Muscle of leg (tissue), 3 donors: ENCODE measurements at regions not wholly inside any gene's neighbourhood (a gene's known extent, or its start where the extent isn't known, plus 50 kb on each side); places are given as distances from the start of the nearest gene placed in this dataset.

Experiments used
- DNase-seq: peaks from one replicate; pipeline ENCODE4 v3.0.0; 2013
- H3K27ac ChIP-seq: one replicate; pipeline ENCODE4 v1.5.1; 2013; ENCODE audit warnings: mild to moderate bottlenecking, low read length, control low read depth
- H3K27me3 ChIP-seq: one replicate; pipeline ENCODE4 v1.6.1; 2013; ENCODE audit warnings: low read length; ENCODE audit not compliant: control insufficient read depth, insufficient read depth
- H3K36me3 ChIP-seq: one replicate; pipeline ENCODE4 v1.6.1; 2013; ENCODE audit warnings: low read length; ENCODE audit not compliant: control insufficient read depth, insufficient read depth
- H3K4me1 ChIP-seq: one replicate; pipeline ENCODE4 v1.6.1; 2013; ENCODE audit warnings: low read length; ENCODE audit not compliant: control insufficient read depth, insufficient read depth
- H3K4me3 ChIP-seq: one replicate; pipeline ENCODE4 v1.5.1; 2013; ENCODE audit warnings: low read length, control low read depth
- H3K9me3 ChIP-seq: replicated peaks from 2 replicates; pipeline ENCODE4 v1.6.1; 2013; ENCODE audit warnings: low read depth, low read length; ENCODE audit not compliant: control insufficient read depth
- WGBS: methylation state at CpG from one replicate; pipeline ENCODE4 v1.1.5; 2013; ENCODE audit warnings: missing lambda C conversion rate; ENCODE audit not compliant: insufficient coverage; 5-methylcytosine and 5-hydroxymethylcytosine counted together

DNA sequence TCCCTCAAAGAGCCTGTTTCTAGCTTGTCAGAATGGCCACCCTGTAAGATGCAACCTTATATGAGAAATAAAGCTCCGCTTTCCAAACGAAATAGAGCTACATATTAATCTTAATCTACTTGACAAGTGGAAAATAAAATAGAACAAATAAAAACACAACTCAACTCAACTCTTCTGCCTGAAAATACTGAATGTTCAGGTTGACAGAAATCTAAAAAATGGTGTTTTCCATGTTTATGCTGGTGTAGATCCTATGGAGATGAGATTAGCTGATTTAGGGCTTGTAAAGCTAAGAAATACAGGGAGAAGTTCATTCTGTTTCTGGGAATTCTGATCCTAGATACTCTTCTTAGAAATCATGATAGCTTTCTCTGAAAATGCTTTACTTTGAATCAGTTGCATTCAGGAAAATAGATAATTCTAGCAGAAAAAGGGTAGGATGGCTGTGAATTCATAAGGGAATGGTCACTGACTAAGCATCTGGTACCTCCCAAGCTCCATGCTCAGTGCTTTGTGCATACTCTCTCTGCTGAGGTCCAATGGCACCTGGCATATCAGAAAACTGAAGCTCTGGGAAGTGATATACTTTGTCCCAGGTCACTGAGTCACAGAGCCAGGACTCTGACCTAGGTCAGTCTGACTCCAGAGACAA lies 89.2 kb upstream of the EXOC1L start:
- Histone ChIP-seq H3K9me3 (no peaks in the 10 kb centered on the region), H3K27me3 (no peaks in the 10 kb centered on the region), H3K4me3 (no peak overlapping the region), H3K36me3 (no peaks in the 10 kb centered on the region), H3K27ac (no peak overlapping the region), H3K4me1 (no peaks in the 10 kb centered on the region)
- DNase-seq, result no peak
- WGBS, result no CpG with 5 or more reads among the region's 2 CpGs

DNA sequence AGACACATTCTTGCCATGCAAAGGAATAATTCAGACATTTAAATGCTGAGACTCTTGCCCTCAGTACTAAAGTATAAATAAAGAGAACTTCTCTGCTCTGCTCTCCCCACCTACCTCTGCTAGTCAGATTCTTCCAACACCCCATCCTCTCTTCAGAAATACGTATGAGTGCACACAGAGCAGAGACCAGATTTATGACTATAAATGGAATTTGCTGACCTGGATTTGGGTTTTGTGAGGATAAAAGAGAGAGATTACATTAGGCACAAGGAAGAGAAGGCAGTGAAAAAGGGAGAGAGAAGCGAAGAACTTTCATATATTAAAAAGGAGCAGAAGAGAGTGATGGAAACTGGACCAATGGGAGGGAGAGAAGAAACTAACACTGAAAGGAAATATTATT lies 87.6 kb upstream of the EXOC1L start:
- Histone ChIP-seq H3K9me3 (no peaks in the 10 kb centered on the region), H3K4me1 (no peaks in the 10 kb centered on the region), H3K36me3 (no peaks in the 10 kb centered on the region), H3K27me3 (no peaks in the 10 kb centered on the region), H3K4me3 (no peak overlapping the region), H3K27ac (no peak overlapping the region)
- DNase-seq, result no peak
- WGBS, result no CpG with 5 or more reads among the region's 2 CpGs

DNA sequence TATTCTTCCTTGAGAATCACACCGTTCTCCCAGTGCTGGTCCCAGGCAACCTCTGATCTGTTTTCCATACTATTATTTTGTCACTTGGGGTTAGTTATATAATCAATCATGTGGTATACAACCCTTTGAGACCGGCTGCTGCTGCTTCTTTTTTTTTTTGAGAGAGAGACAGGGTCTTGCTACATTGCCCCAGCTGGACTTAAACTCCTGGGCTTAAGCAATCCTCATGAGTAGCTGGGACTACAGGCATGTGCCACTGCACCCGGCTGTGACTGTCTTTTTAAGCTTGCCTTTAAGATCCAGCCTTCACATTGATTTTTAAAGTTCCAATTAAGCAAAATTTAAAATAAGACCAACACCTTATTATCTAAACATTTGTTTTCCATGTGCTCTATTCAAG lies 86.7 kb upstream of the EXOC1L start:
- Histone ChIP-seq H3K4me1 (no peaks in the 10 kb centered on the region), H3K9me3 (no peaks in the 10 kb centered on the region), H3K27me3 (no peaks in the 10 kb centered on the region), H3K4me3 (no peak overlapping the region), H3K27ac (no peak overlapping the region), H3K36me3 (no peaks in the 10 kb centered on the region)
- WGBS, result no CpG with 5 or more reads among the region's 3 CpGs
- DNase-seq, result no peak

DNA sequence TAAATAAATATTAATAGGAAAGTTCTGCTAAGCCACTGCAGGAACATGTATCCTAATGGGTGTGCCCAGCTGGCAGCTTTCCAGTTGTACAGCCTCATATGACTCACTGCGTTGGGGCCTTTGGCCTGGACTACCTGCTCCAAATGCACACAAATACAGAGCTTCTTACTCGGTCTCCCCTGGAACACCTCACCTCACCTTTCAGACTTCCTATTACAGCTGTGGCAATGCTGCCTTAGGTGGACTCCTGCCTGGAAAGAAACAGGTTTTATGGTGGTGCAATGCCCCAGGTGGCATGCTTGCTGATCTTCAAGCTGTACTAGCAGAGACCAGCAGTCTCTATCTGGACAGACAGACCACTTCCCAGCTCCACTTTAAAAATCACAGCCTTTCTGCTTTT lies 85.7 kb upstream of the EXOC1L start:
- Histone ChIP-seq H3K9me3 (no peaks in the 10 kb centered on the region), H3K4me3 (no peak overlapping the region), H3K4me1 (no peaks in the 10 kb centered on the region), H3K27me3 (no peaks in the 10 kb centered on the region), H3K36me3 (no peaks in the 10 kb centered on the region), H3K27ac (no peak overlapping the region)
- peak; percentile 32 for DNase-seq
- WGBS, result 43% methylated on average over 1 of the region's 2 CpGs

DNA sequence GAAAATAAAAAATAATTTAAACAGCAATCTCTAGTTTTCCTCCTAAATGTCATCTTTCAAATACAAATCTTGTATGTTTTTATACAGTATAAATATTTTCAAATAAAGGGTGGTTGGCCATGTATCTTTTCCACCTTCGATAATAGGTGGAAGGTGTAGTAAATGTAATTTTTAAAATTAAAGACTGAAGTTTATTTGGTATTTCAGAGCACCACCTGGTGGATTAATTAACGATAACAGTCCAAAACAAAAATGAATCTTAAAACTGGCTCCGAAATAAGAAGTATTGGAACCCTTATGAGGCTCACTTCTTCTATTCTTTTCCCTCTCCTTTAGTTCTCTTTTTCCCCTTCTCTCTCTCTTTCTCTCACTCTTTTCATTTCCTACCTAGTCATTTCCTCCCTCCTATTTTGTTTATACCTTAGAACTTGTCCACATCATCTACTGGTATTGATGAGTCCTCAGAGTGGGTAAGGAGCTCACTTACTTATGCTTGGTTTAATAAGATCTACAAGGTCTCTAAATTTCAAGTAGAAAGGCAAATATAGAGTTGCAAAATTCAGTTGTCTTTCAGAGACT lies 82.9 kb upstream of the EXOC1L start:
- Histone ChIP-seq H3K9me3 (no peaks in the 10 kb centered on the region), H3K27me3 (no peaks in the 10 kb centered on the region), H3K4me3 (no peak overlapping the region), H3K4me1 (no peaks in the 10 kb centered on the region), H3K27ac (no peak overlapping the region), H3K36me3 (no peaks in the 10 kb centered on the region)
- DNase-seq, result no peak
- WGBS, result no CpG with 5 or more reads among the region's 3 CpGs

DNA sequence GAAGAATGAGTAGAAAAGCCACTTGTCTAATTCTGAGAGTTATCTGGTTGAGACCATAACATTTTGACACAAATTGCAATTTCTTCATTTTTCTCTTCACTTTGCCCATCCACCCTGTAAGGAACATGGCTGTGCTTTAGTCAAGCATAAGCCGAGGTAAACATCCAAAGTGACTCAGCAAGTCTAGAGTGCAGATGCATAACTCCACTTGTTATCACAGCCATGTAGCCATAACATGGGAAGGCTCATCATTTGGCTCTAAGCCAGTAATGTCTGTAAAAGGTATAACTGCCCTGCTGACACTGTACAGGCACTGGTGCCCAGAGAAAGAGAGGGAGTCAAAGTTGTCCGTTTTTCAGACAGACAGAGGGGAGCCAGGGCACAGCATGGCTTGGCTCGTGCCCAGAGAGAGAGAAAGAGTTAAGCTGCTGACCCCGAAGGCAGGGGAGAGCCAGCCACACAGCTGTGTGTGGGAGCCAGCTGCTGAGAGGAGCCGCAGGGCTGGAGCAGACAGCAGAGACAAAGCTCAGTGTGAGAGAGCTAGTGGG lies 76.9 kb upstream of the EXOC1L start:
- Histone ChIP-seq H3K4me1 (peaks cover 3% of the 10 kb centered on the region), H3K36me3 (no peaks in the 10 kb centered on the region), H3K27ac (no peak overlapping the region), H3K4me3 (no peak overlapping the region), H3K27me3 (no peaks in the 10 kb centered on the region), H3K9me3 (no peaks in the 10 kb centered on the region)
- peak; percentile 39 for DNase-seq
- 16% methylated on average over 4 of the region's 5 CpGs for WGBS

DNA sequence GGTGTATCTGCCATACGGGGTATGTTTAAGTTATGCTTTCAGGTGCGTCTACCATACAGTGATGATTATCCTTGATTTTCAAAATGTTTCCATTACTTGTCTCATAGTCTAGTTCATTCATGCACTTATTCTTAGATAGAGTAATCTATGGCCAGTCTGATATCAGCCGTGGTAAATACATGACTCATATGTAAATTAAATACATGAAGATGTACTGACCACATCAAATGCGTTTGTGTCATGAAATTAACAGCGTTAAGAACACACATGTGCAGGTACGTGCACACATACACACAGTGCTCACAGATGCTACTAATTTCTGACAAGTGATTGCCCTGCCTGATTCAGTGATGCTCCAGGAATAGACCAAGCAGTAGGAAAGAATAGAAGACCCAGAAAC lies 75.2 kb upstream of the EXOC1L start:
- no CpG with 5 or more reads among the region's 6 CpGs for WGBS
- Histone ChIP-seq H3K36me3 (no peaks in the 10 kb centered on the region), H3K4me1 (peaks cover 3% of the 10 kb centered on the region), H3K4me3 (no peak overlapping the region), H3K27me3 (no peaks in the 10 kb centered on the region), H3K27ac (no peak overlapping the region), H3K9me3 (no peaks in the 10 kb centered on the region)
- no peak for DNase-seq

DNA sequence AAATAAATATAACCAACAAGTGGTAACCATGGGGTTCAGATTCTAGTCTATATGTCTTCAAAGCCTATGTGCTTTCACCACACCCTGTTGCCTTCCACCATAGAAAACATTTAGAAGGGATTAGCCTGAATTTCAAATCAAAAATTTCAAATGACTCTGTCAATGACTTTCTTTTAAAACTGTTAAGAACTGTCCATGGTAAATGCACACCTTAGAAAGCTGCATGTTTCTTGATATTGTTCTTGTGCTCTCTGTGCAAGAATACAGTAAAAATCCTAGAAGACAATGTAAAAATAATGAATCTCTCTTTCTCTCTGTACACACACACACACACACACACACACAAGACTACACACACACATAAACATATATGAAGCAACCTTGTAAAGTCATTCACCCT lies 74.6 kb upstream of the EXOC1L start:
- DNase-seq, result no peak
- peaks cover 3% of the 10 kb centered on the region for H3K4me1 ChIP-seq
- no peak overlapping the region for H3K4me3 ChIP-seq
- no peaks in the 10 kb centered on the region for H3K27me3 ChIP-seq
- no peaks in the 10 kb centered on the region for H3K9me3 ChIP-seq
- no peak overlapping the region for H3K27ac ChIP-seq
- no peaks in the 10 kb centered on the region for H3K36me3 ChIP-seq

DNA sequence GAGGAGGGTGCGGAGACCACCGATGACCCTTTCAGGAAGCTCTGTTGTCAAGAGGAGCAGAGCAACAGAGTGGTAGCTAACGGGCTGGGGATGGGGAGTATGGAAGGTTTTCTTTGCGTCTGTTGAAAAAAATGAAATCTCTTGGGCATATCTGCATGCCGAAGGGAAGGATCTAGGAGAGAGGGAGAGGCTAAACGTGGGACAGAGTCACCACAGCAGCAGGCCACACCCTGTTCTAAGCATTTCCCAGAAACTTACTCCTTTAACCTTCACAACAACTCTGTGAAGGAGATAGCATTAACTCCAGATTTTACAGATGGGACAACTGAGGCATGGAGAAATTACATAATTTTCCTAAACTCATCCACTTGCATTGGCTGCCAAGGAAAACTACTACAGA lies 71.8 kb upstream of the EXOC1L start:
- Histone ChIP-seq H3K27ac (no peak overlapping the region), H3K27me3 (no peaks in the 10 kb centered on the region), H3K9me3 (no peaks in the 10 kb centered on the region), H3K4me3 (no peak overlapping the region), H3K36me3 (no peaks in the 10 kb centered on the region), H3K4me1 (peaks cover 3% of the 10 kb centered on the region)
- no peak for DNase-seq
- WGBS, result 83% methylated on average over 5 of the region's 6 CpGs

DNA sequence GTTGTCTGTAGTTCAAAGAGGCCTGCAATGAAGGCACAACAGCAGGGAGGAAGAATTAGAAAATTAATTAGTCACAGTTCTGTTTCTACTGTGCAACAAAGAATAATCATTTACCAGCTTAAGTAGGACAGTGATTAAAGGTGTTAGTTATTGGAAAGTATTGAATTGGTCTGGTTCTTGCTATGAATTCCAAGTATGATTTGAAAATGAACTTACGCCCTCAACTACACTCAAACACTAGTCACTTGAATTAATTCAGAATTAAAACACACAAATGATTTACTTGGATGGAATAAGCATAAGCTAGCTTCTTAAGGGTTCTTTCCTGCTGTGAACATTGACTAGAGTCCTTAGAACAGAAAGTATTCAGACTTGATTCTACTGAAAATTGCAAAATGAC lies 69.9 kb upstream of the EXOC1L start:
- no peak overlapping the region for H3K4me3 ChIP-seq
- H3K9me3 ChIP-seq, result no peaks in the 10 kb centered on the region
- DNase-seq, result no peak
- H3K27me3 ChIP-seq, result no peaks in the 10 kb centered on the region
- no CpG with 5 or more reads among the region's 1 CpG for WGBS
- H3K36me3 ChIP-seq, result no peaks in the 10 kb centered on the region
- no peaks in the 10 kb centered on the region for H3K4me1 ChIP-seq
- no peak overlapping the region for H3K27ac ChIP-seq

DNA sequence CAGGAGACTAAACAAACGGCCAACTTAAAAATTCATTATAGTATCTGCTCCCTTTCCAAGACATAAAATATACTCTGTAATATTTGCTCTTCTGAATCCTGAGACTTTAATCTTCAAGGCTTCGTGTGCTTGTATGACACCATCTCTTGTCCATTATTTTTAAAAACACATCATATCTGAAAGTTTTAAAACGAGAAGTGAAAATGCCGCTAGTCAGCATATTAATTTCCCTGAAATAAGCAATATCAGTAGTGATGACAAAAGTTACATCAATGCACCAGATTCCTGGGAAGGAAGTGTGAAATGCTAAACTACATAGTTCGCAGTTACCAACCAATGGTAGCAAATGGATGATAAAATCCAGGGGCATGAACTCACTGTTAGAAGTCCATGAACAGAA lies 66.8 kb upstream of the EXOC1L start:
- Histone ChIP-seq H3K4me1 (no peaks in the 10 kb centered on the region), H3K4me3 (no peak overlapping the region), H3K36me3 (no peaks in the 10 kb centered on the region), H3K27me3 (no peaks in the 10 kb centered on the region), H3K9me3 (no peaks in the 10 kb centered on the region), H3K27ac (no peak overlapping the region)
- WGBS, result 17% methylated on average over 1 of the region's 5 CpGs
- no peak for DNase-seq
